Thyroid gland (tissue), 4 donors: ENCODE measurements at regions not wholly inside any gene's neighbourhood (a gene's known extent, or its start where the extent isn't known, plus 50 kb on each side); places are given as distances from the start of the nearest gene placed in this dataset.

ENCODE experiments used
- DNase-seq, 2 donors: peaks; one replicate each; pipeline ENCODE4 v3.0.0-alpha.2; 2019
- H3K27ac ChIP-seq, 3 donors: fragments of 200-600 bp; sonication (generic); 1 replicate in 2 of 3; 2 replicates in 1 of 3; pipeline ENCODE4 v1.5.1; 2016 to 2019; ENCODE audit warnings: mild to moderate bottlenecking in 1 of 3, moderate library complexity in 1 of 3
- H3K27me3 ChIP-seq: fragments of 200-600 bp; sonication (generic); one replicate; pipeline ENCODE4 v1.5.1; 2019
- H3K36me3 ChIP-seq, 2 donors: fragments of 200-600 bp; sonication (generic); one replicate each; pipeline ENCODE4 v1.5.1; 2016 to 2019
- H3K4me1 ChIP-seq, 2 donors: fragments of 200-600 bp; sonication (generic); one replicate each; pipeline ENCODE4 v1.5.1; 2017 to 2019
- H3K4me3 ChIP-seq, 3 donors: fragments of 200-600 bp; sonication (generic); replicated peaks in 1 of 3; 1 replicate in 2 of 3; 2 replicates in 1 of 3; pipeline ENCODE4 v1.5.1; 2016; ENCODE audit warnings: mild to moderate bottlenecking in 1 of 3
- H3K9me3 ChIP-seq: fragments of 200-600 bp; sonication (generic); one replicate; pipeline ENCODE4 v1.5.1; 2017
- POLR2A ChIP-seq, 2 donors: fragments of 450-650 bp; IDR thresholded peaks; one replicate each; pipeline ENCODE4 v1.6.1; 2017; ENCODE audit warnings: antibody characterized with exemption in 2 of 2, mild to moderate bottlenecking in 2 of 2, moderate library complexity in 1 of 2
- WGBS, 2 donors: methylation state at CpG; one replicate each; pipeline ENCODE4 v1.1.5; 2017; 5-methylcytosine and 5-hydroxymethylcytosine counted together
- intact Hi-C: fragments of 100-400 bp; cut with DNase I; formaldehyde crosslinking; loops from one replicate; pipeline ENCODE4 v1.15.1; 2023
- TF ChIP-seq, protein P1 (sequence below), 6 experiments: fragments of 200-600 bp in 3 of 6; fragments of 450-650 bp in 3 of 6; sonication (generic) in 3 of 6; IDR thresholded peaks; one replicate each; pipeline ENCODE4 v1.5.1; 2016 to 2019; ENCODE audit warnings: antibody characterized with exemption in 6 of 6, mild to moderate bottlenecking in 2 of 6, inconsistent platforms in 1 of 6, moderate library complexity in 1 of 6

DNA sequence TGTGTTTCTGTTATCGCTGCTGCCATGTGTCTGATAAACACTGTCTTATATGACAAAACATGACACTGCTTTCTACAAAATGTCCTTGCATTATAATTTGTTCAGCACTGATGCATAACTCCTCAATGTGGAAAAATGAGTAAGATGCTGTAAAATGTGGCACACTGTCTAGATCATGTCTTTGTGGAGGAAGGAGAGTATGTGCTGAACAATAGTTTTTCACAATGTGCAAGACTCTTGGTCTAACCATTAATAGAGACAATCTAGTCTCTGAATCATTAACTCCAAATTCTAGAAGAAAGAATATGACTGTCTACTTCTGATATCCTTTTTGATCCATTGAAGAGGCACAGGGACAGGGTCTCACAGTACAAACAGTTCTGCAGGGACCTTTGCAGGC is 127.9 kb upstream of the RARB start:
- Histone ChIP-seq H3K27me3 (no peaks in the 10 kb centered on the region), H3K4me1 (peaks cover 0 to 5% of the 10 kb centered on the region in 2 donors), H3K4me3 (no peak overlapping the region), H3K27ac (no peak overlapping the region), H3K9me3 (no peaks in the 10 kb centered on the region), H3K36me3 (no peaks in the 10 kb centered on the region)
- intact Hi-C loops, result no loop called here
- DNase-seq, result no peak
- TF ChIP-seq, protein P1, sequence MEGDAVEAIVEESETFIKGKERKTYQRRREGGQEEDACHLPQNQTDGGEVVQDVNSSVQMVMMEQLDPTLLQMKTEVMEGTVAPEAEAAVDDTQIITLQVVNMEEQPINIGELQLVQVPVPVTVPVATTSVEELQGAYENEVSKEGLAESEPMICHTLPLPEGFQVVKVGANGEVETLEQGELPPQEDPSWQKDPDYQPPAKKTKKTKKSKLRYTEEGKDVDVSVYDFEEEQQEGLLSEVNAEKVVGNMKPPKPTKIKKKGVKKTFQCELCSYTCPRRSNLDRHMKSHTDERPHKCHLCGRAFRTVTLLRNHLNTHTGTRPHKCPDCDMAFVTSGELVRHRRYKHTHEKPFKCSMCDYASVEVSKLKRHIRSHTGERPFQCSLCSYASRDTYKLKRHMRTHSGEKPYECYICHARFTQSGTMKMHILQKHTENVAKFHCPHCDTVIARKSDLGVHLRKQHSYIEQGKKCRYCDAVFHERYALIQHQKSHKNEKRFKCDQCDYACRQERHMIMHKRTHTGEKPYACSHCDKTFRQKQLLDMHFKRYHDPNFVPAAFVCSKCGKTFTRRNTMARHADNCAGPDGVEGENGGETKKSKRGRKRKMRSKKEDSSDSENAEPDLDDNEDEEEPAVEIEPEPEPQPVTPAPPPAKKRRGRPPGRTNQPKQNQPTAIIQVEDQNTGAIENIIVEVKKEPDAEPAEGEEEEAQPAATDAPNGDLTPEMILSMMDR (IDR thresholded peaks at IDR 0.05), result no peak
- no peak for TF ChIP-seq POLR2A (IDR thresholded peaks at IDR 0.05)
- 96 to 100% methylated on average over 1 of the region's 1 CpG for WGBS, 2 donors

DNA sequence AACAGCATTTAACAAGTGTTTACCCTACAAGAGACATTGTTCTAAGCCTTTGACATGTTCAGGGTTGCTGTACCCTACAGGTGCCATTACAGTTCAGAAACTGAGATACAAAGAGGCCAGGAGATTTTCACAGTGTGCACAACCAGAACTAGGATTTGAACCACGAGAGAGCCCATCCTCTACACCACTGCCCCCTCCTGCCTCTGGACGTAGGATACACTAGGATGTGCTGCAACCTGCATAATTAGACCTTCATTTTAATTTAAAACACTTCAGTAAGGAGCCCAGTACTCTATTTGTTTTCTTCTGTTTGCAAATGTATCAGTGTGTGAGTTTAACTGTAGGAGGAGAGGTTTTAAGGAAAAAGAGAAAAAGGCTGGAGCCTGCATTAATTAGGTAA is 123.1 kb upstream of the RARB start:
- Histone ChIP-seq H3K27me3 (no peaks in the 10 kb centered on the region), H3K4me3 (no peak overlapping the region), H3K4me1 (no peaks in the 10 kb centered on the region), H3K9me3 (no peaks in the 10 kb centered on the region), H3K36me3 (no peaks in the 10 kb centered on the region), H3K27ac (no peak overlapping the region)
- no peak for DNase-seq
- 80 to 87% methylated on average over 2 of the region's 2 CpGs for WGBS, 2 donors
- TF ChIP-seq, protein P1 (IDR thresholded peaks at IDR 0.05), result no peak
- TF ChIP-seq POLR2A (IDR thresholded peaks at IDR 0.05), result no peak
- intact Hi-C loops, result no loop called here

DNA sequence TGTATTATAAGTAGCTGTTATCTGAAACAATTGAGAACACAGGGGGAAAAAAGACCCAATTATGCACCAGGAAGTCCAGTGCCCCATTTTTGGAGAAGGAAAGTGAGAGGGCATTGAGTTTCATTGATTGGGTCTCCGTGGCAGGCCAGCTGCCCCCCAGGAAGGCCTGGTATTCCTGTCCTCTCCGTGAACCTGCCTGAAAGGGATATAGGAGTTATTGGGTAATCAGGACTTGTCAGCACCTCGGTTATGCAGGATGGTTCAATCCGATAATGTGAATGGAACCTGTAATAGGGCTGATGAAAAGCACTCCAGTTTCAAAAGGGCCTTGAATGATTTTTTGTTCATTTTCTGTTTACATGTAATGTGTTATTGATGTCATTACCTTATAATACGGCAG is 122.0 kb upstream of the RARB start:
- intact Hi-C loops, result no loop called here
- 85 to 87% methylated on average over 5 of the region's 5 CpGs for WGBS, 2 donors
- H3K4me3 ChIP-seq, result no peak overlapping the region

DNA sequence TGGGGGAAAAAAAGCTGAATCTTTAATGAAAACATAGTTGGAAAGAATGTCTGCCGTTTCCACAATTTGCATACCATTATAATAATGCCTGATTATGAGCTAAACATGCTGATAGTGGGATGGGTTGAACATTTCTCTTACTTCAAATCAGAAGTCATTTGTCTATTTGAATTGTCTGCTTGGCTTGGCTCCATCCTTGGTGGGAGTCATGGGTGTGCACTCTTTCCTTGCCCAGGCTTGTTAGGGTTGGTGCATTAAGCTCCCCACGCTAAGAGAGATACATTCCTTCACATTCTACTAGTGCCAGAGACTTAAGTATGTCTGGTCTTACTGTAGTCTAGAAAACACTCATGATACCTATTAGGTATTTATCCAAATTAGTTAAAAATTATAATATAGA is 121.4 kb upstream of the RARB start:
- TF ChIP-seq, protein P1 (IDR thresholded peaks at IDR 0.05), result no peak
- TF ChIP-seq POLR2A (IDR thresholded peaks at IDR 0.05), result no peak
- intact Hi-C loops, result no loop called here
- DNase-seq, result no peak
- WGBS, 2 donors, result 88 to 90% methylated on average over 2 of the region's 2 CpGs
- H3K4me1 ChIP-seq, result no peaks in the 10 kb centered on the region
- no peaks in the 10 kb centered on the region for H3K36me3 ChIP-seq
- H3K9me3 ChIP-seq, result no peaks in the 10 kb centered on the region
- H3K4me3 ChIP-seq, result no peak overlapping the region
- no peak overlapping the region for H3K27ac ChIP-seq
- no peaks in the 10 kb centered on the region for H3K27me3 ChIP-seq

More for the DNA sequence above, 122.0 kb upstream of the RARB start:
- H3K9me3 ChIP-seq, result no peaks in the 10 kb centered on the region
- no peak for DNase-seq
- H3K36me3 ChIP-seq, result no peaks in the 10 kb centered on the region
- H3K4me1 ChIP-seq, result no peaks in the 10 kb centered on the region
- H3K27me3 ChIP-seq, result no peaks in the 10 kb centered on the region
- TF ChIP-seq POLR2A (IDR thresholded peaks at IDR 0.05), result no peak
- TF ChIP-seq, protein P1 (IDR thresholded peaks at IDR 0.05), result no peak
- H3K27ac ChIP-seq, result no peak overlapping the region

DNA sequence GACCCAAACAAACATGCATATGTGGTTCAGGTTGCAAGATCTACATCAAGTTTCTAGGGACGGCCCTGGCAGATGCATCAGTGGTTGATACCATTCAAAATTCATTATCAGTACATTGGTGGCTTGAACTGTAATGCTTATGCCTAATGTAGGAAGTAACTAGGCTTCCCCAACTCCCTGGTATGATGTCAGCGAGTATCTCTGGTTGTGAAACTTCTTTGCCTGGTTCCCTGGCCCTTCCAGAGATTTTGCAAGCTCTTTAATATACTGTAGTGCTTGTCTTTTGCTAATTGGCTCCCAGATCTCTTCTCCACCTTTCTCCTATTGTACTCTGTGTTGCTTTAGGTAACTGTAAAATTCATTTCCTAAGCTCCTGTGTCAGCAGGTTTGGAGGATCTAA is 114.8 kb upstream of the RARB start:
- H3K27me3 ChIP-seq, result no peaks in the 10 kb centered on the region
- 91 to 93% methylated on average over 2 of the region's 2 CpGs for WGBS, 2 donors

More for the DNA sequence above, 114.8 kb upstream of the RARB start:
- intact Hi-C loops, result no loop called here
- no peak for DNase-seq
- TF ChIP-seq, protein P1 (IDR thresholded peaks at IDR 0.05), result no peak
- TF ChIP-seq POLR2A (IDR thresholded peaks at IDR 0.05), result no peak
- Histone ChIP-seq H3K4me3 (no peak overlapping the region), H3K4me1 (no peaks in the 10 kb centered on the region), H3K9me3 (no peaks in the 10 kb centered on the region), H3K36me3 (no peaks in the 10 kb centered on the region), H3K27ac (no peak overlapping the region)
